ENCODE measurements at regions not wholly inside any gene's neighbourhood (a gene's known extent, or its start where the extent isn't known, plus 50 kb on each side); places are given as distances from the start of the nearest gene placed in this dataset.

DNA sequence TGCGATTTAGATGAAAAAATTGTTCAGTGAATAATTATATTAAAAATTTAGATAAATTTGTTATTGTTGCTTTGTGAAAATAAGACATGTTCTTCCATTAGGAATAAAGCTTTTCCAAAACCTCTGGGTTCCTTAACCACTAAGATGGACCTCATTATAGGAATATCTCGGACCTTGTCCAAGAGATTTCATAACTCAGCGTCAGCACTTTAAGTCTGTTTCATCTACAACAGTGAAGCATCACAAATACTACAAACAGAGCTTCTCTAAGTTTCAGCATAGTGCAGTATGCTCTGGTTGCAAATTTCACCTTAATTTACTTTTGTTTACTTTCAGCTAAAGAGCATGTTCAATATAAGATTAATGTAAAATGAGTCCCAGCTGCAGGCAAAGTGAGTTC lies 150.3 kb downstream of the UBE2E3 start:
- TF ChIP-seq POLR2A (IDR thresholded peaks at IDR 0.05) (no peak), CTCF (IDR thresholded peaks at IDR 0.05) (no peak)

Measured in heart left ventricle (tissue), 13 donors.